HG02571 (cell line): ENCODE measurements at regions not wholly inside any gene's neighbourhood (a gene's known extent, or its start where the extent isn't known, plus 50 kb on each side); places are given as distances from the start of the nearest gene placed in this dataset.

Experiments
- ATAC-seq: cut with Tn5 transposase; IDR thresholded peaks from one replicate; pipeline ENCODE4 v1.9.1; 2021; ENCODE audit warnings: mild to moderate bottlenecking, moderate library complexity; ENCODE audit not compliant: unreplicated experiment

DNA sequence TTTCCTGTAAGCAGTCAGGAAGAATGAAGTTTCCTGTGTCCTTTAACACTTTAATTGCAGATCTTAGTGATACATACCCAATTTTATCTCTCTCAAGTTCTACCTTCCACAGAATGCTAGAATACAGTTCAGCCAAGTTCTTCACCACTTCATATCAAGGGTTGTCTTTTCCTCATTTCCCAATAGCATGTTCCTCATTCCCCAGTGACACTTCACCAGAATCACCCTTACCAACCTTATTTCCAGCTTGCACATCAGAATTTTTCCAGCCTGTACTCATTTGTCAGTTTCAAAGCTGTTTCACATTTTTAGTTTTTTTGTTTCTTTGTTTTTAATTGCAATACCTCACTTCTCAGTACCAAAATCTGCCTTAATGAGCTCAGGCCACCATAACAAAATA lies 126.1 kb downstream of the ESM1 start:
- no peak for ATAC-seq

DNA sequence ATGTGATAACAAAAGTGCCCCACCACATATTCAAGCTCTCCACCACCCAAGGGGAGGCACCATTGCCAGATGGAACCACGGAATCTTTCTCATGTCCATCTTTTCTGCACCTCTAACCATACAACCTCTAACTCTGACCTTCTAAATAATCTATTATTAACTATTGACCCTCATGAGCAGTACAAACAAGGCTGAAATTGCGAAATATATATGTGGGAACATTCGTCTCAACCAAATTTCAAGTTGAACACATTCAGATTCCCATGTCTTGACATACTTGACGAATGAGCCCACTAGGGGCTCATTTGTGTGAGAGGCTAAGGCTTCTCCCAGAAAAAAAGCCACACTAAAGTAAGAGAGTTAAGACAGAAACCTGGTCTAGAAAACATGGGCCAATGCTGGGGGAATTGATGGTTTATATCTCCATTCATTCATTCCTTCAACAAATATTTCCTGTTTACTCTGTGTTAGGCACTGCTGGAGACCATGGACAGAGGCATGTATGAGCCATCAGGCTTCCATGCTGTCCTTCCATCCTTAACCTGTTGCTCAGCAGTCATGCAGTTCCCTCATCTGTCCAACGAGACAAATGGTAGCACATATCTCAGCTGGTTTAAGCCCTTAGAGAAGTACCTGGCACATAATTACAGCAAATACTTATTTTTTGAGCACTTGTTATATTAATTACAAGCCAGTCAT lies 130.4 kb downstream of the ESM1 start:
- ATAC-seq = no peak

DNA sequence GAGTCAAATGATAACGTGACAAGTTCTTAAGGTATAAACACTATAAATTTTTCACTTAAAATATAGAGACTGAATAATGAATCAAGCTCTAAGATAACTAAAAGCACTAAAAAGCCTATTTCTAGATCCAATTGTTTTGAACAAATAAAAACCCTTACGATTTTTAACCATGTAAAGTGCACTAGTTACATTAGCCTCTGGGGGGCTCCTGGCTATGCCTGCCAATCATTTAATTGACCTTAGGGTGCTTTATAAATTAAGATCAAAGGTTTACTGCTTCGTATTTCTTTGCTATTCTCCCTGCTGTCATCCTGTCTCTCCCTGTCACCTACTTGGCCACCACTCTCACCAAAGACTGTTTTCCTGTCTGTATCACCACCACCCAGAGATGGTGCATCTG lies 133.4 kb downstream of the ESM1 start:
- no peak for ATAC-seq

DNA sequence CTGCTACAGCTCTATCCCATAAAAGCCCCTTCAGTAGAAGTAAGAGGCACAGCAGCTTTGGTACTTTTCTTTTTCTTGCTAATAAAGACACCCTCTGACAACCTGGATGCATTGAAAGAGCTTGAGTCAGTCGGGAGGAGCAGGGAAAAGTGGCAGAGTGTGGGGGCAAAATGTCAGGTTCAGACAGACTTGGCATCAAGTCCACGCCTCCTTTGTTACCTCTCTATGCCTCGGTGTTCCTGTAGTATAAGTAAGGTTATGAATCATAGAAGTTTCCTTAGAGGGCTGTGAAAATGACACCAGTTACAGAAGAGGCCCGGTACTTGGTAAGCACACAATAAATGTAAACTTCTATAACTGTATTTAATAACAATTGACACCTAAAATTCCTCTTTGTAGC lies 133.9 kb downstream of the ESM1 start:
- ATAC-seq = no peak

DNA sequence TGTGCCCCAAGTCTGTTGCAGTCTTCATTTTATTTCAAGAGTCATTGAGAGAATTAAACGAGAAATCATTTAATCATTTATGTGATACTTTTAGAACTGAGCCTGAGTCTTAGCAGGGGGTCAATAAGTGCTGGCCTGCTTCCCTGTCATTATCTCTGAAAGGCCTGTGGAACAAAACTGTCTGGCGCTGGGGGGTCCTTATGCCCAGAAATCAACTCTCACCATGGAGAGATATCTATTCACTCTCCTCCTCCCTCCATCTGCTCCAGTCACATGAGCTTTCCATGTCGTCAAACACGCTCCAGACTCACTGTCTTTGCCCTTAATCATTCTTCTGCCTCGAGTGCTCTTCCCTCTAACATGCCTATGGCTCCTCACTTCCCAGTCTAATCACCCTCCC lies 136.8 kb downstream of the ESM1 start:
- ATAC-seq = no peak

DNA sequence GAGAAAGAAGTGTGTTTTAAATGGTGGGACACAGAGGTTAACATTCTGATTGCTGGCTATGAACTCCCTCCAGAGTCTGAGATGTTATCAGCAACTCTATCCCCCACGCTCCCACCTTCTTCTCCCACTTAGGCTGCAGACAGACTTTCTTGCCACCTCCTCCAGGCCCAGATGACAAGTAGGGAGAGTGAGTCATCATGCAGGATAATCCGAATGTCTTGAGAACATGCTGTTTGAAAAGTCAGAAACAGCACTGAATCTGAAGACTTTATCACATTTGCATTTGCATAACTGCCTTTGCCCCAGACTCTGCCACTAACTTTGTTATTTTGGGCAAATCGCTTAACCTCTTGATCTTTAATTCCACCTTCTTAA lies 139.8 kb downstream of the ESM1 start:
- ATAC-seq = no peak

DNA sequence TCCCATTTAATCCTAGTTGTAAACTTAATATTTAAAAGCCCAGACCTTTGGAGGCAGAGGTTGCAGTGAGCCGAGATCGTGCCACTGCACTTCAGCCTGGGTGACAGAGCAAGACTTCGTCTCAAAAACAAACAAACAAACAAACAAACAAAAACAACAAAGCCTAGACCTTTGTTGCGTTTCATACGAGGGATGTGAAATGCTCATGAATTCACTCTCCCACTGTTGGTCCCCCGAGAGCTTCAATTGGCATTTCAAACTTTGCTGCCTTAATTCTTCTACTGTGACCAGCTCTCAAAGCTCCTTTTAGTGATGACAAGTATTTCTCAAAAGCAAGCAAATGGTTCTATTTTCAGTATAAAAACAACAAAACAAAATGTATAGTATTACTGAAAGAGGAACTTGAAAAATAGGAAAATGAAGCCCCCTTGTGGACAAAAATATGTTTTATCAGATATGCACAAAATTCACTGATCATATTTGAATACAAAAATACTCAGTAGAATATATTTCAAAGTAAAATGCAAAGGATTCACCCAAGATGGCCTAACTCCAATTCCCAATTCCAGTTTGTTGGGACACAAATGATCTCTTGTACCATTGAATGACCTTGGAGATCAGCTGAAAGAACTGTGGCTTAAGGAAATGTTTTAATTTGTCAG lies 140.4 kb downstream of the ESM1 start:
- no peak for ATAC-seq

DNA sequence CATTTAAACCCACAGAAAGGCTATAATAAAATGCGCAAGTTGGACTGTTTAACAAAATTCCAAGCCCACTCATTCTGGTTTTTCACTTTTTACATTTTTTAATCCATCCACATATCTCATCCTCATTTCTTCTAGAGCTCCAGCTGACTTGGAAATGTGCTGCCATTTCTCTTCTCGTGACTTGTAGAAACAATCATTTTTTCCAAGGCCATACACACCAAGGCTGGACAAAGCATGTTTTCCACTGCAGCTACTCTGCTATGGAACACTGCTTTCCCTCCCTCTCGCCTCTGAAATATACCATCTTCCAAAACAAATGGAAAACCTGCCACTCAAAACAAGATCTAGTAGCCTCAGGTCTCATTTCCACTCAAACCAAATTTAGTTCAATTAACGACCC lies 141.1 kb downstream of the ESM1 start:
- ATAC-seq = no peak

DNA sequence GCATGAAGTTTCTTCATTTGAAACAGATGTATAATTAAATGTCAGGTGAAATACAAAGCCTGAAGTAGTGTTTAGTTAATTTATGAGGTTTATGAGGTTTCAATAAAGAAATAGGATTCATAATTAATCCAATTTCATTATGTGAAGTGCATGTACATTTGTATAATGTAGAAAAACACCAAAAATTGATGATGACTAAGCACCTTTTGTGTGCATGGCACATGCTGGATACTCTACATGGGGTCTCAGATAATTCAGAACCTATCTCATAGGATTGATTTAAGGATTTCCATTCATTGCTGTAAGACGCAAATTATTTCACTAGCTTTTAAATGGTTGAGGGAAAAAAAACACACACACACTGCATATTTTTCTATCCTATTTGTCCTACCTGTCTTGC lies 143.9 kb downstream of the ESM1 start:
- ATAC-seq = no peak

DNA sequence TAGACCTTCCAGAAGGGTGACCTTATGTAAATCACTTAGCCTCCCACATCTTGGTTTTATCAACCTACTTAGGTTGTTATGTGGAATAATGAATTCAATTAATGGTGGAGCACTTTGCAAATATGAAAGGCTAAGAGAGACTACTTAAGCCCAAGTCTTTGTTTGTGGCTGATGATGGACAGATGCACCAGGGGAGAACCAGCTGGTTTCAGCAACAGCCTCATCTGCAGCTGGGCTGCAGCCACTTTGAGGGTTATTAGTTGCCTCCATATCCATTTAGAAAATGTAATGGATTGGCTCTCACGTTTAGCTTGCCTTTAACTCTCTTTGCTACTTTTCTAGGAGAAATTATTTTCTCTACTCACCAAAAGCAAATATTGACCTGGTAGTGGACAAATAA lies 146.6 kb downstream of the ESM1 start:
- ATAC-seq = no peak

DNA sequence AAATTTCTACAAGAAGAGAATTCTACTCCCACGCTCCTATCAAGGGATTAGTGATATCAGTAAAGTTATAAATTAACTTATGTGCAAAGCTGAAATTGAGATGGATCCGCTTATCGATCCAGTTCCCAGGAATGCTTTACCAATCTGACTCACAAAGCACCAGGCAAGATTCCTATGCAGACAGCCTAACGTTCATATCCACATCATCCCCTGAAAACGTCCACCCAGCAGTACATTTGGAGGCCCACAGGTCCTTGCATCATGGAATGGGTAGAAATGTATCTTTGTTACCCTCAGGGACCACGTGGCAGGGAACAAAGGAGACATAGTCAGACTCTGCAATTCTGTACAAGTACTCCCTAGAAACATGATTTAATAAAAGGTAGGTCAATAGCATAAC lies 147.4 kb downstream of the ESM1 start:
- no peak for ATAC-seq

DNA sequence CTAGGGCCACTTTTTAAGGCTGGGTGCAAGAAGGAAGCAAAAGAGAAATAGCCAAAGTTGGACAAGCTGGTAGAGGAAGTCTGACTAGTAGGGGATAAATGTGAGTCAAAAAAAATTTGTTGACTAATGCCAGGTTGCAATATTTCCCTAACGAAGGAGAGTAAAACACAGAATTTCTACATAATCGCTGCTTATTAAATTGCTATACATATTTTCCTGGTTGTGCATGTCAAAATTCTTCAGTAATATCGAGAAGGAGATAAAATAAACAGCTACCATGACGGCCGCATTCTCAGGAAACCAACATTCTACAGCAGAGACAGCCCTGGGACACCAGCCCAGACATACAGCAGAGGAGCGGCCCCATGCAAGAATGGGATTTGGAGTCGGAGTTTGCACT lies 148.3 kb downstream of the ESM1 start:
- ATAC-seq = no peak

DNA sequence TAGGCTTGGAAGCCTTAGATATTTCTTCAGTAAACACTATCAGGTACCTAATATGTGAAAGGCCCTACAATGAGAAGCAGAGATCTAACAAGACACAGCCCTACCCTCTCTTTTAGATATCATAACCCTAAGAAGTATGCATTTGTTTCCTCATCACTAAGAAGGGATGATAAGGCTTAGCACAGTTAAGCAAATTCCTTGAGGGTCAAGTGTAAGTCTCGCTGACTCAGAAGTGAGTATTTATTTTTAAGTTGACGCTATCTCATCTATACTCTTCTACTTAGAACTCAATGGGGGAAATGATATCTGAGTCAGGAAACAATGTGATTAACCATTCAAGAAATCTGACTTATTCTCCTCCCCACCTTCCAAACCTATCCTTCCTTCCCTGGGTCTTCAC lies 149.7 kb downstream of the ESM1 start:
- ATAC-seq = no peak

DNA sequence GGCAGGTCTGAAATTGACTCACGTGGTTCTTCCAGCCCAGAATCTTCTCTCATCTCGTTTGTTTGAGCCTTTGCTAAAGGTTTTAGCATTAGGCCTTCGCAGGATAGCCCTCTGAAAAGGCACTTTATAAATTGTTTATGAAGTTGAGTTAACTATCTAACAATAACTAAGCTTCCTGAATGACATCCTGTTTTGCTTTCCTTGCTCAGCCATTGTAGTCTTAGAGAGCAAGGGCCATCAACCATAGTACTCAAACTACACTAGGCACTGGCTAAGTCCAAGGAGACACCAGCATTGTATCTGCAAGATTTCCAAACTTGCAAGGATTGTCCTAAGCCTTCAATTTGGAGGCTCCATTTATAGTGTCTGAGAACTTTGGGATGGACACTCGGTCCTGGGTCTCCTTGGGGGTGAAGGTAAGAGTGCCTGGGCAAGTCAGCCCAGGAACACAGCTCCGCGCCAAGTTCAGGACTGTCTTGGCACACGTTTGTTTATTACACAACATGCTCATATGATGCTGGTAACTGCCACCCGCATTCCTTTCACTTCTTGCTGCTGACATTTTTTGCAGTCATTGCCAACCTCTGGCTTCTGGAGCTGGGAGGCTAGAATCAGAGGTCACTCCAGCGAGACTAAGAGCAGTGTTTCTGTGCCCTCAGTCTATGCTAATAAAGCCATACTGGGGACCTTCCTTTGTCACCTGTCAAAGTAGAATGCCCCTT lies 151.1 kb downstream of the ESM1 start:
- ATAC-seq = no peak

DNA sequence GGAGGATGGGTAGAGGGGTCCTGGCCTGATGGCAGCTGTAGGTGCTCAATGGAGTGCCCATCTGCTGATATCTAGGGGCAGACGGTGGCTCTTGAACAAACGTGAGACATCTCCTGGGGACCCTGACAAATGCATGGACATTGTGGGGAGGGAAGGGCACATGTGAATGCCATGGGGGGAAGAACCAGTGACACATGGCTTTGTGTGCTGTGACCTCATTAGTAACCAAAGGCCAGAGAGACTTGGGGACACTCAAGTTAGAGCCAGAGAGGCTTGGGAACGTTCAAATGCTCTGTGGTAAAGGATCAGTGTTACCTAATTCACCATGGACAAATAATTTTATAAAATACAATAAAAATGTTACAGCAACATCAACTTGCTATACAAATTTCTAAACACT lies 151.8 kb downstream of the ESM1 start:
- no peak for ATAC-seq

DNA sequence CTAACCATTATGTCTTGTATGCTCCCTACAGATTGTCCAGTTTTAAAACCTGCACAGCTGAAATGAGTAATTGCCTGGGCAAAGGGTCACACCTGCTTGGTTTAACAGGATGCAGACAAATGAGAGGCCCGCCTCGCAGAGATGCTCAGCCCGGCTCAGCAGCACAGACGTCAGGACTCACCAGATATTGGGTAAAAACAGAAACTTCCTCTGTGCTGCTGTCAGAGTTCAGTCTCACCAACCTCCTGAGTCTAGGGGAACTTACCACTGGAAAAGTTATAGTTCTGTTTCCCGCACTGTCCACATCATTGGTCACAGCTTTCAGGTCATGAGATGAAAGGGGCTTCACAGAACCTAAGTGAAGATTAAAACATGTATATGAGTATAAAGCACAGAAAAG lies 152.5 kb downstream of the ESM1 start:
- no peak for ATAC-seq

DNA sequence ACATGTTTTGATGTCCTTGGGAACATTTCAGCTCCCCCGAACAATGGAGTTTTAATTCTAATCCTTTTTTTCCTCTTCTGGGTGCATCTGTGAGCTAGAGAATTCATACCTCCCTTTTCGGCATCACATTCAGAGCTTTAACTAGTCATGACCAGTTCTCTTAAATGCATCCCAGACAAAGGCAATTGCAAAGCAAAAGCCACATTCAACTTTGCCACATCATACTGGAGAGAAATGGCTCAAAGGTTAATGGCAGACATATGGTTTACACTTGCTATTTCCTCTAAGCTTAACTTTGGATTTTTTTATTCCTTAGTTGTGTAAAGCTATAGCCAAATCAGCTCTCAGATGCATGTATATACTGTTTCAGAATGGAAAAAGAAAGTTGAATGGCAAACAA lies 153.3 kb downstream of the ESM1 start:
- no peak for ATAC-seq

DNA sequence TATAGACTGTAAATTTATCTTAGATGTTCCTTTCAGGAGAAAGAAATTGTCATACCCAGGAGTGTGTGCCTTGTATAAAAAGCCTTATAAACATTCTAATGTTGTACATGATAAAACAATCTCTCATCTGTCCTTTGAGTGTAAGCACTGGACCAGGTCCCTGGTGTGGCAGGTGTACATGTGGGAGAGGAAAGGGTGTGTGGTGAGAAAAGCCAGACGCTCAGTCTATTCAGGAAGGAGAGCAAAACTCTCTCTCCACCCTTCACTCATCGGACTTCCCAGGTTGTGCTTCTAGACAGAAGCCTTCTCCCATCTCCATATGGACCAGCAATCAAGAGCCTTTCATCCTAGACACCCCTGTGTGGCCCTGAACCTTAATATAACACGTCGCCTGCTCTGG lies 154.2 kb downstream of the ESM1 start:
- no peak for ATAC-seq

DNA sequence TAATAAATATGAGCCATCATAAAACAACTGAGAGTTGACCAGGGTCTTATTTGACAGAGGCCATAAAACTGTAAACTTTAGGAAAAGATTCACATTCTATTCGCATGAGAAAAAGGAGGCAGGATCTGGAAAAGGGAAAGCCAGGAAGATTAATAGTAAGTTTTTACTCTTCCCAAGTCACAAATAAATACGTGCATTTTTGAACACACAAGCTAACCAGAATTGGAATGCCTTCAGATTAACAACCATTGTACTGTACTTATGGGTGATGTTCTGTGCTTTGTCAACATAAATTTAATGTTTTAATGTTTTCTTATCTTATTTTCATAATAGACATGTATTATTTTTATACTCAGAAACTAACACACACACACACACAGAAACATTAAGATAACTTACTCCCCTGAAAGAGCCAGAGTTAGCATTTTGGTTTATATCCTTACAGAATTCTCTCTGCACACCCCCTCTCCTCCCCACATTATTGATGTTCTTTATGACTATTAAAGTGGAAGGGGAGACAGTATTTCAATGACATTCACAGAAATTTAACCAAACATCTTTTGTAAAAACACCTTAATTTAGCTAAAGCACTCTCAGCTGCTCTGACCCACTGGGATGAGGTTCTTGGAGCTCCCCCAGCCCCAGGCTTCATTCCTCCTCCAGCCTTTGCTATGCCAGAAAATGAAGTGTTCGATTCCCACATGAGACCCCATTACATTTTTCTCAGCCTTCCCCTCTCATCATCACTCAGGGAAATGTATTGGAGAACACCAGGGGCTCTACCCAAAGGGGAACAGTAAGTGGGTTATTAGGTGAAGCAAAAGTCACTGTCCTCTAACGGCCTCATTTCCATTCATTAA lies 155.5 kb downstream of the ESM1 start:
- no peak for ATAC-seq

DNA sequence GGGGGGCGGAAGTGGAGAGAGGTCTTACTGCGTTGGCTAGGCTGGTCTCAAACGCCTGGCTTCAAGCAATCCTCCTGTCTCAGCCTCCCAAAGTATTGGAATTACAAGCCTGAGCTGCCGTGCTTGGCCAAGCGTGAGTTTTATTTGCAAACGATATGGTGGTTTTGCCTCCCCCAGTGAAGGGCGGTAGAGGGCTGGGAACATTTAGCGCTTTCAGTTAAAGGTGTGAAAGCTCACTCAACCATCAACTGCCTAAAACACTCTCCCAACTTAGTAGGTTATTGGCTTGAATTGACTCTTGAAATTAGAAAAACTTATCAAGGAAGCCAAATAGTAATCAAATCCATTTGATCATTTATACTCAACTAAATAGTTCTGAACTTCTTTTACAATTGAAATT lies 156.3 kb downstream of the ESM1 start:
- ATAC-seq = no peak

DNA sequence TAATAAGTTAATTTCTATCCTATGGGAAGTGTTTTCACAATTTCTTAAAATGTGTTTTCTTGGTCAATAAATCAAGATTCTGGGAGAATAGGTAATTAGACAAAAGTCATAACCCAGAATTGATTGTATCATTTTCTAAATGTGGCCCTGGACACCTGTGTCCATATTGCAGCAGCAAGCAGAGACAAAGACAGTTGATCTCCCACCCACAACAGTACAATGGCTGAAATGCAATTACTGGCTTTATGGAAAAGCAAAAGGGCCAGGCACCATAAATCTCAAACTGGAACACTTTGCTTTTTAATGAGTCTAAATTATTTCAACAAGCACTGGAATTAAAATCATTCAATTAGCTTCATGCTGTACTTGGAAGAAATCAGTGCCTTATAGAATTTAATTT lies 157.2 kb downstream of the ESM1 start:
- no peak for ATAC-seq
